Limb (tissue), 2 donors: ENCODE measurements at regions not wholly inside any gene's neighbourhood (a gene's known extent, or its start where the extent isn't known, plus 50 kb on each side); places are given as distances from the start of the nearest gene placed in this dataset.
"Not testable (repeated sequence)": the region's sequence is repeated elsewhere in the genome, so short reads cannot be mapped to it uniquely, and the experiment has no call there.

Experiments
- DNase-seq, 2 donors: peaks; one replicate each; pipeline ENCODE4 v3.0.0-alpha.2; 2016; ENCODE audit errors: extremely low spot score in 2 of 2

- no peak for DNase-seq
These were observed 103.4 kb upstream of the RAI14 start for GRCh38 chr5:34552686-34553085.

DNA sequence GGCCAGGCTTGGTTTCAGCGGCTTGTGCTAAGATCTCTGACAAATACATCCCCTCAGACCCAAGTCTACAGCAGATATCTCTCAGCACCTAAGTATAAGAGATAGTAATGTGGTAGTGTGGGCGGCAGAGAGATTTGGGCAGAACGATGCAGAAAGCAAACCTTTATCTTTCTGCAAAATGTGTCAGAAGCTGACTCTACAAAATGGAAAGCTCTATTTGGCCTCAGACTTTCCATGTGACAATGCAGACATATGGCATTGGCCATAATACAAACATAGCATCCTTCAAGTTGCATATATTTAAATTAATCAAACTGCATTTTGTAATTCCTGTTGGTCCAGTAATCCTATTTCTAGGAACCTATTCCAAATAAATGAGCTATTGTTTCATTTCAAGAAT lies 102.5 kb upstream of the RAI14 start:
- DNase-seq: no peak

- DNase-seq: no peak
These were observed 101.5 kb upstream of the RAI14 start for GRCh38 chr5:34554641-34555040.

DNA sequence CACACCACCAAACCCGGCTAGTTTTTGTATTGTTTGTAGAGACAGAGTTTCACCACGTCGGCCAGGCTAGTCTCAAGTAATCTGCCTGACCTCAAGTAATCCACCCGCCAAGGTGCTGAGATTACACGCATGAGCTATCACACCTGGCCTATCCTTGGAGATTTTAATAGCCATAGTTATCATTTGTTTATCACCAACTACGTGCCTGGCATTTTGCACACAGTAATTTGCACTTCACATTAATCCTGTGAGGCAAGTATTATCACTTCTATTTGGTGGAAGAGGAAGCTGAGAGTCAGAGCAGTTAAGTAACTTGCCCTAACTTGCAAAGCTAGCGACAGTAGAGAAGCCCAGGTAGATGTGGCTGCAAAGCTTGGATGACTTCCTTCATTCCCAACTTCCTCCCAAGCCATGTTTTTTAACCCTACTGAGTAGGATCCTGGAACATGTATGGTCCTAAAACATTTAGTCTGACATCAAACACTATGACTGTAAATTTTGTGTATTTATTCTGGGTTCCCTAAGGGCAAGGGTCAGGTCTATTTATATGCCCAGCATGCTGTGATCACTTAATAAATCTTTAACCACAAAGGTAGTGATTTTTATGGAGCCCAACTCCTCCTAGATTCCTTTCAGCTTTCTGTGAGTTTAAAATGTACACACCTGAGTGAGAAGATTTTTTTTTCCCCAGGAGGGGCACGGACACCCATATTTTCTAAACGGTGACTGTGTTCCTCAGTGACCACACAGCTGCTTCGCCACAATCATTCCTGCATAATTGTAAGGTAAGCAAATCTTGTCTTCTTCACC lies 100.2 kb upstream of the RAI14 start:
- DNase-seq: no peak

DNA sequence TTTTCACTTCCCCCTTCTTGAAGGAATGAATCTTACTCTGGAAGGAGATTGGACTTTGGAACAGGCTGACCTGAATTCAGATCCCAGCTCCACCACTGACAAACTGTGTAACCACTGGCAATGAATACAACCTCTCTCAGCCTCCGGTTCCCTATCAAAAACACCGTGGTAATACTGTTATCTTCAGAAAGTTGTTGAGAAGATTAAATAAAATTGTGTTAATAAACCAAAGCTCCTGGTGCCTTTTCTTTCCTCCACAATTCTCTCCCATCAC lies 99.7 kb upstream of the RAI14 start:
- DNase-seq: no peak

GRCh38 chr5:34561581-34561980 lies 94.5 kb upstream of the RAI14 start:
- DNase-seq: not testable (repeated sequence)

GRCh38 chr5:34562791-34563190 lies 93.3 kb upstream of the RAI14 start:
- DNase-seq: no peak

DNA sequence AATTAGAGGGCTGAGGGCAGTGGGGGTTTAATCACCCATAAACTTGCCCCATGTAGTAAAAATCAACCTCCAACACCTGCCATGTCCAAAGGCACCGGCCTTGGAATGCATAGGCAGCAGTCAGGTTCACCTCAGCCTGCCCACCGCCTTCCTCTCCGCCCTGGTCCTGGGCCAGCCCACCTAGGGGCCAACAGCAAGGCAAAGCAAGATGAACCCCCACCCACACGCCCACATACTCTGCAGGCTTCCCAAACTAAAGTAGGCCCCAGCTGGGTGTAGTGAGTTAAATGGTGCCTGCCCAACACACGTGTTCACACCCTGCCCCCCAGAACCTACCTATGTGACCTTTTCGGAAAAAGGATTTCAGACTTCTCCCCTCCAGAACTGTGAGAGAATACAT lies 92.9 kb upstream of the RAI14 start:
- DNase-seq: no peak

DNA sequence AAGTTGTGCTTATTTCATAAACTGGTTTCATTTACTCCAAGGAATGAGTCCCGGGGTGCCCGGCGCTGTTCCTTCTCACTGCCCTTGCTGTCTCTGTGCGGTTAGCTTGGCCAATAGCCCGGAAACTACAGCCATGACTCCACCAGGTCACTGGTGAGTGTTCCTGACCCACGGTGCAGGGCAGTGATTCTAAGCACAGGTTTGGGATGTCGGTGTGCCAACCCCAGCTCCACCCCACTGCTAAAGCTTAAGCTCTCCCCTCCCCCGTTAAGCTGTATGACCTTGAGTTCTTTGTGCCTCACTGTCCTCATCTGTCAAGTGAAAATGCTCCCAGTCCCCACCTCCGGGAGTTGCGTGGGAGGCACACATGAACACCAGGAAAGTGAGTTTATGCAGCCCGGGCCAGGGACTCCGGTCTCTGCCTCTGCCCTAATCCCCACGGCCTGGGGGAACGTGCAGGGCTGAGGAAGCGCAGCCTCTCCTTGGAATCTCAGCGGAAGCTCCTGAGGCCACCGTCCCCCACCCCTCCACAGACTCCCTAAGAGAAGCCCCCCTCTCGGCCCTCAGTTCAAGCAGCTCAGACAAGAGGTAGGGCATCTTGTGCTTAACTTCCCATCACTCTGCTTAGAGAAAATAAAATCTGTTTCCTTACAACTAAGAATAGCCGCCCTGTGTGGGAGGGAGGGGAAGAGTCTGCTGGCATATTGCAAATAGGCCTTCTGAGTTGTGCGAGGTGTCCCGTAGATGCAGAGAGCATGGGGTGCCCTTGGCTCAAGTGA lies 92.0 kb upstream of the RAI14 start:
- no peak for DNase-seq

GRCh38 chr5:34564710-34565235 lies 91.4 kb upstream of the RAI14 start:
- DNase-seq: no peak

DNA sequence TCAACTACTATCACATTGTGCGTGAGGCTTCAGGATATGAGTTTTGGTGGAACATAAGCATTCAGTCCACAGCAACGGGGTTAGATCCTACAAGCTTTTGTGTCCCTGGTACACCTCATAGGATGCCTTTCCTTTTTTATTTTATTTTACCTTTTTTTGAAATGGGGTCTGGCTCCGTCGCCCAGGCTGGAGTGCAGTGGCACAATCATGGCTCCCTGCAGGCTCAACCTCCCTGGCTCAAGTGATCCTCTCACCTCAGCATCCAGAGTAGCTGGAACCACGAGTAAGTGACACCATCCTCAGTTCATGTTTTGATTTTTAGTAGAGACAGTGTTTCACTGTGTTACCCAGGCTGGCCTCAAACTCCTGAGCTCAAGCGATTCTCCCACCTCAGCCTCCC lies 86.0 kb upstream of the RAI14 start:
- no peak for DNase-seq

DNA sequence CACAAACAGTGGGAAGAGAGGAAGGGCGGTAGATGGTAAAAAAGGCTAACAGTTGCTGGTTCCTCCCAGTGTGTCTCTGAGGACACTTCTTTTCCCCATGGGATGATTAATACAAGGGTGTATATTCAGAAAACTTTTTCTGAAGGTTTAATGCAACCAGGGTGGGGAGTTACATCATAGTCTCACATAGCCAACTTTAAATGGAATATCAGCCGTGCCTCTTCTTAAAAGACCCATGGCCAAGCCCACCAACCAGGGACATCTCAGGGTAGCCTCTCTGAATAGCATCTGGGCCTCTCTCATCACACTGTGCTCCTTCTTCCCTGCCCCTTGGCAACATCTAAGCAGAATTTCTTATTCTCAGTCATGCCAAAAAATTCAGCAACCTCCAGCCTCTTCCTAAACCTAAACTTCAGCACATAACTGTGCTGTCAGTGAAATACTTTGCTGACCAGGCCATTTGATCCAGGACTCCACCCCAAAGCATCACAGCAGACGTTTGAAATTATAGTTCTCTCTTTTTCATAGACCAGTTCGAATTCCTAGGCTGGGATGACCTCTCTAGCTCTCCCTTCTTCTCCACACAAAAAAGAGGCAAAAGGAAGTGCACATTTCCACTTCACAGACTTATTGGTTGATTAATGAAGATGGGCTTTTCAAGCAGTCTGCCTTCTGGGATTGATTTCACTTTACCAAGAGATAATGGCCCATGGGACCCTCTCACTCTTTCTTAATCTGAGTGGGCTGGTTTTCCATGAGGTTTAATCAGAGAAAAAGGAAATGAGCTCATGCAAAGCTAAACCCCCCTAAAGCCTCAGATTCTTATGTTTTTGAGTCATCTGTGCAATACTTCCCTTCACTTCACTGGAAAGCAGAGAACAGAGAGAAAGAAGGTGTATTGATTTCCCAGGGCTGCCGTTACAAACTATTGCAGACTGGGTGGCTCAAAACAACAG lies 85.1 kb upstream of the RAI14 start:
- no peak for DNase-seq

DNA sequence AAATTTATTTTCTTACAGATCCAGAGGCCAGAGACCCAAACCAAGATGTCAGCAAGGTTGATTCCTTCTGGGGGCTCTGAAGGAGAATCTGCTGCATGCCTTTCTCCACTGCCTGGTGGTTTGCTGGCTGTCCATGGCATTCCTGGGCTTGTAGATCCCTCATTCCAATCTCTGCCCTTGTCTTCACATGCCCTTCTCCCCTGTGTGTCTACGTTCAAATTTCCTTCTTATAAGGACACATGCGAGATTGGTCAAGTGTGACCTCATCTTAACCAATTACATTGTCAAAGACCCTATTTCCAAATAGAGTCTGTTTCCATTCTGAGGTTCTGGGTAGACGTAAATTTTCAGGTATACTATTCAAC lies 84.5 kb upstream of the RAI14 start:
- DNase-seq: no peak

GRCh38 chr5:34574936-34575467 lies 81.1 kb upstream of the RAI14 start:
- DNase-seq: no peak

DNA sequence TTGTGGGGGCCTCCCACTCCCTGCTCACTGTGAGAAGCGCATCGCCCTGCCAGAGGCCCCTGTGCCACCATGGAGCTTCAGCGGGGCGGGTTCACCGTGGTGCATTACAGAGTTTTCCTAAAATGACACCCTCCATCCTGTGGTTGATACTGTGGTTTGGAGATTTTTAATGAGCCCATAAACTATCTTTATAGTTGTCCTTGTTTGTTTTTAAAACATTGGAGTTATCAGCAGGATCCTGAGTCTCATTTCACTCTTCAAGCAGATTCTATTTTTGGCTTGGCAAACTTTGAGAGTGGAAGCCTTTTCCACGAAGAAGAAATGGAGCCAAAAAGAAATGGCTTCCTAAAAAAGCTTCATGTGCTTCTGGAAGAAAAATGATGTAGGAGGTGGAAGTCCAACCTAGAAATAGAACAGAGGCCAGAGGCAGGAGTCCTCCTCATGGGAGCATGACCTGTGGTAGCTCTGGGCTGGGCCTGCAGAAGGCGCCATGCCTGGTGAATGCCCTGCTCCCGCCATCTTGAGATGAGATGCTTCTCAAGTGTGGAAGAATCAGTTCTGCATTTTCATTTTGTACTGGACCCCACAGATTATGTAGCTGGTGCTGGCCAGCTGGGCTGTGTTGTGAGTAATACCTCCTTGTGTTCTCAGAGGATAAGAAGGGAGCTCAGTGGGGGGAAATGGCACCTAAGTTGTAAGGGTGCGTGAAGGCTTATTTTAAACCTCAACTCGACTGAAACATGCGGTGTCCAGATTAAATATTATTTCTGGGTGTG lies 79.0 kb upstream of the RAI14 start:
- no peak for DNase-seq

GRCh38 chr5:34578962-34579361 lies 77.2 kb upstream of the RAI14 start:
- no peak for DNase-seq

DNA sequence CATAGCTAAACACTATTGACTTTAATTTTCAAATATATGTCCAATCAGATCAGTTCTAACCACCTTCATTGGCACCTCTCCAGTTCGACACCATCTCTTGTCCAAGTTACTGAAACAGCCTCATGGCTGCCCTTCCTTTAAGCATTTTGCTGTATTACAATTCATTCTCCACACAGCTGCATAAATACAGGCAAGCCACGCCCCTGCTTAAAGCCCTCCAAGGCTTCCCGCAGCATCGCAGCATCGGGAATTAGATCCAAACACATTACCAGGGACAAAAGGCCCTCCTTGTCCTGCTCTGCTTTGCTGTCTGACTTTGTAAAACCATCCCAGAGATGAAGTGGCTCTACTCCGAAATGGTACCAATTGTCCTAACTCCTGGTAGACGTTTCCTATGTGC lies 75.1 kb upstream of the RAI14 start:
- peak; percentile 38 to 48 for DNase-seq

GRCh38 chr5:34582371-34582770 lies 73.8 kb upstream of the RAI14 start:
- DNase-seq: no peak

DNA sequence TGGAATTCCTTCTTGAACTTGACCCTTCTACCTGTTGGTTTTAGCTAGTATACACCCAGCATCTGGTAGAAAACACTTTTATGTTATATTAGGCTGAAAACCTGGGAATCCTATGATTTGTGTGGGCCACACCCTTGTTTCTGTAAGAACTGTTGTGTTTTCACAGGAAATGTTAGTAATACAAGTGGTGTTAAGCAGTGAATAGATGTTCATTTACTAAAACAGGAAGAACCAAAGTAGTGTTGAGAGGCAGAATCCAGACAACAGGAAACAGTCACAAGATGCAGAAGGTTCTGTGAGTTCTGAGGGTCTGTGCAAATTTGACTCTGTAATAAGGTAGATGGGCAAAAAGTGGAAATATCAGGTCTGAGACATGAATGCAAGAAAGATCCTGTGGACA lies 73.0 kb upstream of the RAI14 start:
- DNase-seq: no peak

- no peak for DNase-seq
These were observed 72.0 kb upstream of the RAI14 start for GRCh38 chr5:34584165-34584564.

DNA sequence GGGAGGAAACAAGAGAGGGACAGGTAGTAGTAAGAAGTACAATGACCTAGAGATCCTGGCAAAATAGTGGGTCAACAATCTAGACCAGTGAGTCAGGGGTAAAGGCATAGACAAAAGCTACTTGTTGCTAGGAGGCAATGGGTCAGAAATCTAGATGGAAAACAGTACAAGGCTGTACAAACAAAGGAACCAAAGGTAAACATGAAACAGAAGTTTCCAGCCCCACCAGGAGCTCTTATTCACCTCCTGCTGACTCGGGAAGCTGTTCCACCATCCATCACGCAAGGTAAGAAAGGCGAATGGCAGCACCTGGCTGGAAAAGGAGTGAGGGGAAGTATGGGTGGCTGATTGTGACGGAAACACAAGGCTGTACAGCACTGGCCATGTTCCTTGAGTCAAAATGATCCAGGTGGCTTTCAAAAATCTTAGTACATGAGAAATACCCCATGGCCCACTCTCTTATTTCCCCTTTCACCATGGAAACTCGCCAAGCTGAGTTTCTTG lies 70.5 kb upstream of the RAI14 start:
- DNase-seq: no peak
